ENCODE measurements at regions not wholly inside any gene's neighbourhood (a gene's known extent, or its start where the extent isn't known, plus 50 kb on each side); places are given as distances from the start of the nearest gene placed in this dataset.

- CTCF ChIA-PET (ENCODE audit: partially characterized antibody): interaction anchor here (0.9 to 2.0 kb wide), 3 partner anchors 11 to 77 kb away, joined by 3 to 9 read pairs (median 3); no protein-coding TSS in a partner anchor
- Histone ChIP-seq H4K5ac (ENCODE audit: insufficient read length, low read depth, low read length) (no peak overlapping the region), H3K4me3 (ENCODE audit: extremely low read depth in 1 of 4, insufficient read depth in 2 of 4, low read depth in 3 of 4, low read length in 4 of 4) (no peak overlapping the region), H3K18ac (ENCODE audit: extremely low read depth, low read length) (no peak overlapping the region), H3K23ac (ENCODE audit: insufficient read length) (no peak overlapping the region), H3K23me2 (ENCODE audit: low read depth, low read length) (no peaks in the 10 kb centered on the region), H2BK15ac (ENCODE audit: low read length) (no peak overlapping the region), H3K79me2 (ENCODE audit: control insufficient read depth in 1 of 2, insufficient read depth in 2 of 2, low read length in 2 of 2) (no peaks in the 10 kb centered on the region), H3K9me3 (ENCODE audit: insufficient read depth in 2 of 2, low read depth in 1 of 2, low read length in 1 of 2) (no peaks in the 10 kb centered on the region), H3K14ac (ENCODE audit: insufficient read length) (no peak overlapping the region), H2BK20ac (ENCODE audit: low read length) (no peak overlapping the region), H4K91ac (replicated peaks; ENCODE audit: insufficient read length, low read length) (no peak overlapping the region), H3K36me3 (ENCODE audit: control insufficient read depth in 2 of 4, insufficient read depth in 4 of 4, low read length in 3 of 4) (no peaks in the 10 kb centered on the region), H2BK120ac (replicated peaks; ENCODE audit: low read depth, low read length) (no peak overlapping the region), H3K4me2 (ENCODE audit: insufficient read depth in 1 of 2, low read depth in 2 of 2, low read length in 2 of 2) (no peak overlapping the region), H3K79me1 (ENCODE audit: low read depth, low read length) (no peaks in the 10 kb centered on the region), H4K20me1 (replicated peaks in 1 of 2; ENCODE audit: control insufficient read depth in 1 of 2, insufficient read depth in 2 of 2, low read length in 2 of 2) (no peaks in the 10 kb centered on the region), H4K8ac (ENCODE audit: extremely low read depth, insufficient read depth, low read length) (no peak overlapping the region), H3K4me1 (replicated peaks in 1 of 4; ENCODE audit: control insufficient read depth in 3 of 4, insufficient read depth in 4 of 4, low read length in 3 of 4) (no peaks in the 10 kb centered on the region), H2AFZ (ENCODE audit: low read length) (peak overlapping the region; percentile 98), H2BK5ac (ENCODE audit: low read depth, low read length) (no peak overlapping the region), H2AK5ac (ENCODE audit: low read depth, low read length) (no peak overlapping the region), H2BK12ac (ENCODE audit: low read depth, low read length) (no peak overlapping the region), H3K56ac (replicated peaks; ENCODE audit: insufficient read length, low read depth, low read length) (no peak overlapping the region), H3K9ac (replicated peaks in 1 of 4; ENCODE audit: extremely low read depth in 1 of 4, low read depth in 3 of 4, low read length in 3 of 4) (no peak overlapping the region), H3K4ac (replicated peaks; ENCODE audit: insufficient read length, low read depth, low read length) (no peak overlapping the region), H3K27ac (ENCODE audit: low read depth, low read length) (no peak overlapping the region), H3K27me3 (replicated peaks in 1 of 4; ENCODE audit: control insufficient read depth in 3 of 4, extremely low read depth in 1 of 4, insufficient read depth in 3 of 4, low read length in 3 of 4) (no peaks in the 10 kb centered on the region)
- POLR2A ChIA-PET (ENCODE audit: partially characterized antibody): no interaction called here
- no peak for TF ChIP-seq TAF7 (optimal IDR thresholded peaks at IDR 0.05; ENCODE audit: borderline replicate concordance, low read depth, low read length)
- TF ChIP-seq, protein P1, sequence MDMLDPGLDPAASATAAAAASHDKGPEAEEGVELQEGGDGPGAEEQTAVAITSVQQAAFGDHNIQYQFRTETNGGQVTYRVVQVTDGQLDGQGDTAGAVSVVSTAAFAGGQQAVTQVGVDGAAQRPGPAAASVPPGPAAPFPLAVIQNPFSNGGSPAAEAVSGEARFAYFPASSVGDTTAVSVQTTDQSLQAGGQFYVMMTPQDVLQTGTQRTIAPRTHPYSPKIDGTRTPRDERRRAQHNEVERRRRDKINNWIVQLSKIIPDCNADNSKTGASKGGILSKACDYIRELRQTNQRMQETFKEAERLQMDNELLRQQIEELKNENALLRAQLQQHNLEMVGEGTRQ (IDR thresholded peaks at IDR 0.05; ENCODE audit: low read length): peak; percentile 46
- no peak for TF ChIP-seq KDM5A (IDR thresholded peaks at IDR 0.05; ENCODE audit: low read length)
- TF ChIP-seq SIX5 (IDR thresholded peaks at IDR 0.05; ENCODE audit: low read depth, low read length): peak; percentile 46
- WGBS, 2 experiments (ENCODE audit: extremely low coverage in 1 of 2, insufficient coverage in 1 of 2, insufficient read length in 1 of 2, insufficient replicate concordance in 2 of 2, low coverage in 1 of 2, low lambda C conversion rate in 2 of 2, missing lambda C conversion rate in 1 of 2): 79% methylated on average over 1 of the region's 1 CpG; no CpG with 5 or more reads in 1 of the 2 experiments
- no peak for FAIRE-seq
- DNase-seq (ENCODE audit: low read depth in 1 of 2, low spot score in 2 of 2): no peak
Observed at GRCh38 chr6:79420054-79420453, 117.2 kb downstream of the LCA5 start.
